ENCODE measurements at regions not wholly inside any gene's neighbourhood (a gene's known extent, or its start where the extent isn't known, plus 50 kb on each side); places are given as distances from the start of the nearest gene placed in this dataset.
"Not testable (repeated sequence)": the region's sequence is repeated elsewhere in the genome, so short reads cannot be mapped to it uniquely, and the experiment has no call there.

- no peak for DNase-seq (ENCODE audit: low spot score)
Observed at GRCh38 chr14:89743828-89744227, 210.7 kb downstream of the EFCAB11 start.

- no peak for DNase-seq (ENCODE audit: low spot score)
Observed at GRCh38 chr14:89740241-89740640, 214.3 kb downstream of the EFCAB11 start.

- DNase-seq (ENCODE audit: low spot score): no peak
Observed at GRCh38 chr14:89736881-89737280, 217.6 kb downstream of the EFCAB11 start.

GRCh38 chr14:89731396-89731933 is 223.1 kb downstream of the EFCAB11 start:
- no peak for DNase-seq (ENCODE audit: low spot score)

GRCh38 chr14:89730687-89731086 is 223.8 kb downstream of the EFCAB11 start:
- DNase-seq (ENCODE audit: low spot score): no peak

- no peak for DNase-seq (ENCODE audit: low spot score)
Observed at GRCh38 chr14:89728964-89729363, 225.6 kb downstream of the EFCAB11 start.

- not testable (repeated sequence) for DNase-seq (ENCODE audit: low spot score)
Observed at GRCh38 chr14:89726226-89726625, 228.3 kb downstream of the EFCAB11 start.

- no peak for DNase-seq (ENCODE audit: low spot score)
Observed at GRCh38 chr14:89724628-89724960, 229.9 kb downstream of the EFCAB11 start.

- DNase-seq (ENCODE audit: low spot score): no peak
Observed at GRCh38 chr14:89723930-89724627, 230.5 kb downstream of the EFCAB11 start.

GRCh38 chr14:89721956-89722355 is 232.6 kb downstream of the EFCAB11 start:
- DNase-seq (ENCODE audit: low spot score): no peak

- no peak for DNase-seq (ENCODE audit: low spot score)
Observed at GRCh38 chr14:89720741-89721729, 233.5 kb downstream of the EFCAB11 start.

GRCh38 chr14:89720076-89720687 is 234.3 kb downstream of the EFCAB11 start:
- DNase-seq (ENCODE audit: low spot score): no peak

GRCh38 chr14:89719366-89720075 is 235.0 kb downstream of the EFCAB11 start:
- DNase-seq (ENCODE audit: low spot score): no peak

- DNase-seq (ENCODE audit: low spot score): no peak
Observed at GRCh38 chr14:89708982-89709625, 245.4 kb downstream of the EFCAB11 start.

GRCh38 chr14:89707086-89707485 is 247.4 kb downstream of the EFCAB11 start:
- DNase-seq (ENCODE audit: low spot score): no peak

GRCh38 chr14:89702876-89703200 is 251.7 kb downstream of the EFCAB11 start:
- DNase-seq (ENCODE audit: low spot score): no peak

GRCh38 chr14:89702073-89702875 is 252.3 kb downstream of the EFCAB11 start:
- no peak for DNase-seq (ENCODE audit: low spot score)

- peak; percentile 96 for DNase-seq (ENCODE audit: low spot score)
Observed at GRCh38 chr14:89701211-89702043, 253.1 kb downstream of the EFCAB11 start.

- no peak for DNase-seq (ENCODE audit: low spot score)
Observed at GRCh38 chr14:89700801-89701200, 253.7 kb downstream of the EFCAB11 start.
